Memory B cell (primary cell): ENCODE measurements at regions not wholly inside any gene's neighbourhood (a gene's known extent, or its start where the extent isn't known, plus 50 kb on each side); places are given as distances from the start of the nearest gene placed in this dataset.
A peak's percentile ranks its signal among the peaks of the same experiment; 100 is the strongest.

Experiments
- ATAC-seq: fragments of 150-1000 bp; cut with Tn5 transposase; 2 replicates; pipeline ENCODE4 v1.10.0; 2021; ENCODE audit warnings: low read depth, mild to moderate bottlenecking, moderate library complexity
- DNase-seq, 2 donors: peaks; one replicate each; pipeline ENCODE4 v3.0.0; 2022; ENCODE audit warnings: low spot score in 2 of 2
- H3K27ac Mint-ChIP-seq: one replicate; pipeline ENCODE4 v1.8.0; 2022; ENCODE audit warnings: mild to moderate bottlenecking, moderate library complexity, mixed read lengths
- H3K27me3 Mint-ChIP-seq: one replicate; pipeline ENCODE4 v1.8.0; 2022; ENCODE audit warnings: mixed read lengths
- H3K36me3 Mint-ChIP-seq: one replicate; pipeline ENCODE4 v1.8.0; 2022; ENCODE audit warnings: mild to moderate bottlenecking, mixed read lengths
- H3K4me1 Mint-ChIP-seq: one replicate; pipeline ENCODE4 v1.8.0; 2022; ENCODE audit warnings: mixed read lengths
- H3K4me3 Mint-ChIP-seq: one replicate; pipeline ENCODE4 v1.8.0; 2022; ENCODE audit warnings: mild to moderate bottlenecking, moderate library complexity, mixed read lengths
- H3K9me3 Mint-ChIP-seq: one replicate; pipeline ENCODE4 v1.8.0; 2022; ENCODE audit warnings: mixed read lengths

GRCh38 chr5:89213573-89213972 is 330.6 kb upstream of the MEF2C start:
- DNase-seq (no peak), ATAC-seq (no peak)
- H3K4me3 Mint-ChIP-seq: no peak overlapping the region
- H3K27ac Mint-ChIP-seq: no peak overlapping the region
- no peaks in the 10 kb centered on the region for H3K36me3 Mint-ChIP-seq
- no peaks in the 10 kb centered on the region for H3K27me3 Mint-ChIP-seq
- no peaks in the 10 kb centered on the region for H3K9me3 Mint-ChIP-seq
- no peaks in the 10 kb centered on the region for H3K4me1 Mint-ChIP-seq

GRCh38 chr5:89211836-89212235 is 328.9 kb upstream of the MEF2C start:
- Mint-ChIP-seq H3K27me3 (no peaks in the 10 kb centered on the region), H3K4me1 (no peaks in the 10 kb centered on the region), H3K27ac (peak overlapping the region; percentile 1), H3K9me3 (no peaks in the 10 kb centered on the region), H3K36me3 (no peaks in the 10 kb centered on the region), H3K4me3 (no peak overlapping the region)
- ATAC-seq (no peak), DNase-seq (no peak)

GRCh38 chr5:89208811-89209210 is 325.8 kb upstream of the MEF2C start:
- Mint-ChIP-seq H3K4me3 (no peak overlapping the region), H3K36me3 (no peaks in the 10 kb centered on the region), H3K9me3 (no peaks in the 10 kb centered on the region), H3K27me3 (no peaks in the 10 kb centered on the region), H3K27ac (no peak overlapping the region), H3K4me1 (no peaks in the 10 kb centered on the region)
- no peak for ATAC-seq
- DNase-seq: no peak

- Mint-ChIP-seq H3K36me3 (no peaks in the 10 kb centered on the region), H3K9me3 (no peaks in the 10 kb centered on the region), H3K4me3 (no peak overlapping the region), H3K4me1 (no peaks in the 10 kb centered on the region), H3K27me3 (no peaks in the 10 kb centered on the region), H3K27ac (no peak overlapping the region)
- ATAC-seq (no peak), DNase-seq (no peak)
These were observed 325.4 kb upstream of the MEF2C start for GRCh38 chr5:89208392-89208791.

- no peak overlapping the region for H3K4me3 Mint-ChIP-seq
- no peaks in the 10 kb centered on the region for H3K27me3 Mint-ChIP-seq
- peaks cover 3% of the 10 kb centered on the region for H3K9me3 Mint-ChIP-seq
- H3K27ac Mint-ChIP-seq: no peak overlapping the region
- no peak for DNase-seq
- no peaks in the 10 kb centered on the region for H3K4me1 Mint-ChIP-seq
- H3K36me3 Mint-ChIP-seq: no peaks in the 10 kb centered on the region
- ATAC-seq: no peak
These were observed 321.8 kb upstream of the MEF2C start for GRCh38 chr5:89204756-89205155.

GRCh38 chr5:89203611-89204010 is 320.6 kb upstream of the MEF2C start:
- no peak for ATAC-seq
- Mint-ChIP-seq H3K9me3 (peaks cover 9% of the 10 kb centered on the region), H3K27me3 (no peaks in the 10 kb centered on the region), H3K36me3 (peaks cover 5% of the 10 kb centered on the region), H3K4me1 (no peaks in the 10 kb centered on the region), H3K4me3 (no peak overlapping the region), H3K27ac (no peak overlapping the region)
- DNase-seq: no peak

- ATAC-seq (no peak), DNase-seq (no peak)
- H3K4me1 Mint-ChIP-seq: no peaks in the 10 kb centered on the region
- no peak overlapping the region for H3K27ac Mint-ChIP-seq
- peaks cover 22% of the 10 kb centered on the region for H3K9me3 Mint-ChIP-seq
- H3K4me3 Mint-ChIP-seq: no peak overlapping the region
- no peaks in the 10 kb centered on the region for H3K27me3 Mint-ChIP-seq
- peaks cover 16% of the 10 kb centered on the region for H3K36me3 Mint-ChIP-seq
These were observed 317.9 kb upstream of the MEF2C start for GRCh38 chr5:89200899-89201298.

- no peak overlapping the region for H3K4me3 Mint-ChIP-seq
- peaks cover 26% of the 10 kb centered on the region for H3K9me3 Mint-ChIP-seq
- no peaks in the 10 kb centered on the region for H3K4me1 Mint-ChIP-seq
- no peaks in the 10 kb centered on the region for H3K27me3 Mint-ChIP-seq
- no peak for ATAC-seq
- H3K36me3 Mint-ChIP-seq: peaks cover 16% of the 10 kb centered on the region
- no peak overlapping the region for H3K27ac Mint-ChIP-seq
- no peak for DNase-seq
These were observed 316.3 kb upstream of the MEF2C start for GRCh38 chr5:89199306-89199705.

GRCh38 chr5:89191374-89191773 is 308.4 kb upstream of the MEF2C start:
- H3K4me3 Mint-ChIP-seq: no peak overlapping the region
- H3K27ac Mint-ChIP-seq: no peak overlapping the region
- H3K9me3 Mint-ChIP-seq: peaks cover 3% of the 10 kb centered on the region
- H3K4me1 Mint-ChIP-seq: no peaks in the 10 kb centered on the region
- DNase-seq: no peak
- no peaks in the 10 kb centered on the region for H3K27me3 Mint-ChIP-seq
- ATAC-seq: no peak
- H3K36me3 Mint-ChIP-seq: peaks cover 1% of the 10 kb centered on the region

GRCh38 chr5:89190515-89191265 is 307.7 kb upstream of the MEF2C start:
- peaks cover 3% of the 10 kb centered on the region for H3K9me3 Mint-ChIP-seq
- no peak for DNase-seq
- H3K4me3 Mint-ChIP-seq: no peak overlapping the region
- no peaks in the 10 kb centered on the region for H3K27me3 Mint-ChIP-seq
- H3K27ac Mint-ChIP-seq: no peak overlapping the region
- H3K36me3 Mint-ChIP-seq: peaks cover 1% of the 10 kb centered on the region
- ATAC-seq: no peak
- no peaks in the 10 kb centered on the region for H3K4me1 Mint-ChIP-seq

- DNase-seq (no peak), ATAC-seq (no peak)
- H3K36me3 Mint-ChIP-seq: peaks cover 3% of the 10 kb centered on the region
- no peaks in the 10 kb centered on the region for H3K4me1 Mint-ChIP-seq
- H3K4me3 Mint-ChIP-seq: no peak overlapping the region
- H3K27me3 Mint-ChIP-seq: no peaks in the 10 kb centered on the region
- no peaks in the 10 kb centered on the region for H3K9me3 Mint-ChIP-seq
- no peak overlapping the region for H3K27ac Mint-ChIP-seq
These were observed 305.0 kb upstream of the MEF2C start for GRCh38 chr5:89187883-89188465.

- no peaks in the 10 kb centered on the region for H3K27me3 Mint-ChIP-seq
- peaks cover 3% of the 10 kb centered on the region for H3K36me3 Mint-ChIP-seq
- peaks cover 2% of the 10 kb centered on the region for H3K4me1 Mint-ChIP-seq
- H3K9me3 Mint-ChIP-seq: no peaks in the 10 kb centered on the region
- H3K4me3 Mint-ChIP-seq: no peak overlapping the region
- ATAC-seq (no peak), DNase-seq (no peak)
- no peak overlapping the region for H3K27ac Mint-ChIP-seq
These were observed 304.3 kb upstream of the MEF2C start for GRCh38 chr5:89187268-89187667.

GRCh38 chr5:89181546-89181945 is 298.6 kb upstream of the MEF2C start:
- Mint-ChIP-seq H3K27ac (peak overlapping the region; percentile 6), H3K27me3 (no peaks in the 10 kb centered on the region)
- ATAC-seq: no peak

GRCh38 chr5:89179731-89180130 is 296.7 kb upstream of the MEF2C start:
- H3K27ac Mint-ChIP-seq: no peak overlapping the region
- DNase-seq (no peak), ATAC-seq (no peak)
- peaks cover 3% of the 10 kb centered on the region for H3K36me3 Mint-ChIP-seq
- no peak overlapping the region for H3K4me3 Mint-ChIP-seq
- no peaks in the 10 kb centered on the region for H3K27me3 Mint-ChIP-seq
- peaks cover 3% of the 10 kb centered on the region for H3K4me1 Mint-ChIP-seq
- H3K9me3 Mint-ChIP-seq: no peaks in the 10 kb centered on the region

More at GRCh38 chr5:89181546-89181945, 298.6 kb upstream of the MEF2C start:
- no peak overlapping the region for H3K4me3 Mint-ChIP-seq
- peaks cover 3% of the 10 kb centered on the region for H3K36me3 Mint-ChIP-seq
- H3K4me1 Mint-ChIP-seq: peaks cover 3% of the 10 kb centered on the region
- DNase-seq: no peak
- no peaks in the 10 kb centered on the region for H3K9me3 Mint-ChIP-seq

- no peak overlapping the region for H3K27ac Mint-ChIP-seq
- H3K4me3 Mint-ChIP-seq: no peak overlapping the region
- no peaks in the 10 kb centered on the region for H3K9me3 Mint-ChIP-seq
- no peaks in the 10 kb centered on the region for H3K27me3 Mint-ChIP-seq
- ATAC-seq: no peak
- peaks cover 3% of the 10 kb centered on the region for H3K4me1 Mint-ChIP-seq
- no peaks in the 10 kb centered on the region for H3K36me3 Mint-ChIP-seq
- no peak for DNase-seq
These were observed 295.6 kb upstream of the MEF2C start for GRCh38 chr5:89178541-89178940.
